ENCODE measurements at regions not wholly inside any gene's neighbourhood (a gene's known extent, or its start where the extent isn't known, plus 50 kb on each side); places are given as distances from the start of the nearest gene placed in this dataset.

DNA sequence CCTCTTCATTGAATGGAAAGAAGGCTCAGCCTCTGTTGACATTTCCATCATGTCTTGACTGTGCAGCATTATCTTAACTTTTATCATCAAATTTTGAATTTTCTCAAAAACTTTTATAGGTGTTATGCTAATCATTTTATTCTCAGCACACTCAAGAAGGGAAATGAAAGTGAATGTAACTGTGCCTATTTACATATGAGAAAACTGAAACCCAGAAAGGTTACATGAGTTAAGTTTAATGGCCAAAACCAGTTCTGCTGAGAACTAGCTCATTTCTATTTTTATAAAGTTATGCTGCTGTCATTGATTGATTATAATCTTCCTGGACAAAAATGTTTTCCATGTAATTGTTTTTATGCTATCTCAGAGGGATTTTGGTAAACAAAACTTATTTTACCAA, 618.8 kb upstream of the NRXN1 start:
- no peak for DNase-seq (ENCODE audit: low spot score)

DNA sequence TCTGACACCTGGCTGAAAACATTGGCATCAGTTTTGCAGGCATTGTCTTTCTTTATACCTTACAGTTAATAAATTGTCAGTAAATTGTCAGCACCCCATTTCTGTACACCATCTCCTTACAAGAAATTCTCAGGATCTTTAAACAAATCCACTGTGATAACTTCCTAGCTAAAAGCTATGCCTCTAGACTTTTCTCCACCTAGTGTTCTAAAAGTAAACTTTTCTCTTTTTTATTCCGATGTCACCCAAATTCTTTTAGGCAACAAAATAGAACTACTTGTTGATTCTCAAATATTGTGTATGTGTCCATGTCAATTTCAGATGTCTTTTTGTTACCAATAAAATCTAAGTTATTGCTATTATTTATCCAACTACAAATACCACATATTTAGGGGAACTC, 617.4 kb upstream of the NRXN1 start:
- DNase-seq (ENCODE audit: low spot score), result no peak

DNA sequence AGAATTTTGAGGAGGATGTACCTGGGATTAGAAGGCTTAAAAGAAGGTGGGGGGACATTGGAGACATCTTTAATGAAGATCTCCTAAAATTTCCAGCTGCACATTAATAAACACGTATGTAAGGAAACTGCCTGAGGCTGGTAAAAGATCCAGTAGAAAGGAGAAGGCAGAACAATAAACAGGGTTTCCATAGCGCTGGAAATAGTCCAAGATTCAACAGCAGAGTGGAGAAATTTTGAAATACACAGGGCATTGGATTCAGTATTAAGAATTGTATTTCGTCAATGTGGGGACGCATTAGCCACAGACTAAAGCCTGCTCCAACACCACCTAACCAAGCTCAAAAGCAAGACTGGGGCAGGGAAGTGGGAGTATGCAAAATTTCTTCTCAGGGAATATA, 606.9 kb upstream of the NRXN1 start:
- no peak for DNase-seq (ENCODE audit: low spot score)

DNA sequence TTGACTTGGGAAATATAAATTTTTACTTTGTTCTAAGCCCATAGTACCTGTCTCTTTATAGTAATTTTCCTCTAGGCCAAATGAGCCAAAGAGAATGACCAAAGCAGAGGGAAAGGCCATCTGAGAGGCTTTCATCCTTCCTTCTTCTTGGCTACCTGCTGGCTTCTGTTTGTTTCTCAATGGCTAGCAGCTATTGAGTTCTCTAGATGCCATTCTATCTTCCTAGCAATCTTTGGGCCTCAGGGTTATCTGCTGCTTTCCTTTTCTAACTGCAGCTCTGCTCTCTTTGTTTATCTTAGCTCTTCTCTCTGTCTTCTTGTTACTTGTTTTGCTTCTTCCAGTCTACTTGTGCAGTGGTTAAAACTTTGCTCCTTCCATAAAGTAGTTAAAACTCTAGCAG, 601.1 kb upstream of the NRXN1 start:
- DNase-seq (ENCODE audit: low spot score), result no peak

DNA sequence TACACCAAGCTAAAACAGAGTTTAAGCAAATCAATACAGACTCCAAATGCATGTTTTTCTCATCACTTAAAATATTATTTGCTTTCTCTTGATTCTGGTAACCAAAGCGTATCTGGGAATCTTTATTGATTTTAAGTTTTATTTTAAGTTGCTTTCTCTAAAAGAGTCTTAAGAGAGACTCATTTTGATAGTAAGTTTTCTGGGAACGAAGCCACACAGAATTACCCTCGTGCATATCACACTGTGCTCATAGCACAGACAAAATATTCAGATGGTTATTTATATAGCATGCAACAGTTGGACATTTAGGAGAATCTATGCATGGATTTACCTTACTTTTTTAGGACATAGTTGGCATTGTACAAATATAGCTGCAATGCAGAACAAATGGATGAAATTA, 597.5 kb upstream of the NRXN1 start:
- no peak for DNase-seq (ENCODE audit: low spot score)

DNA sequence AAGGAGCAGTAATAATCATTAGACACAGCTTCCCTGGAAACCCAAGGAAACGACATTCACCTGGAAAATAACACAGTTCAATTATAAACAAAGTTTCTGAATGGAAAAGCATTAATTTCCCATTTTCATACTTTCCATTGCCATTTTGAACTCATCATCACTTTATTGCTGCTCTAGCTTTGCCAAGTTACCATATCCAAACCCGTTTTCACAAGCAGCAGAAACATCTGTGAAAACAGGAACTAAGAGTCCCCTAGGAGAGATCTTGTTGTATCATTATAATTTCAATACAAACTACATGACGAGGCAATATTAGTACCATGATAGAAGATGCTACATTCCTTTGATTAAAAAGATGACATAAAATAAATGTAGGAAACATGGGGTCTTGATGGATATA, 597.0 kb upstream of the NRXN1 start:
- DNase-seq (ENCODE audit: low spot score), result no peak

DNA sequence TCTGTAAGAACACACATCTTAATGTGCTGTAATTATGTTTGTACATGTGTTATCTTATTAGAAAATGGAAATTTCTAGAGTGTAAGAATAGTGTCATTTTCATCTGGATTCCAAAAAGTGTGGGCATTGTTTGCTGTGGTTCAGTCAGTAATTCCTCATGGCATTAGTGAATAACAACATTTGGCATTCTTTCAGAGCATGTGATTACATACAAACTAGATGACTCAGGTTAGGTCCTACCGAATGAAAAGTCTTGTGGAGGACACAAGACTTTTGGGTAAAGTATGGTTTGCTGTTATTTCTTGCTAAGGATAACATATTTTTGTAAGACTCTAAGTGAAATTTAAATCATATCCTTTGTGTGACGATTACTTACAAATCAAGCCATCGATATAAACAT, 593.1 kb upstream of the NRXN1 start:
- DNase-seq (ENCODE audit: low spot score), result no peak

DNA sequence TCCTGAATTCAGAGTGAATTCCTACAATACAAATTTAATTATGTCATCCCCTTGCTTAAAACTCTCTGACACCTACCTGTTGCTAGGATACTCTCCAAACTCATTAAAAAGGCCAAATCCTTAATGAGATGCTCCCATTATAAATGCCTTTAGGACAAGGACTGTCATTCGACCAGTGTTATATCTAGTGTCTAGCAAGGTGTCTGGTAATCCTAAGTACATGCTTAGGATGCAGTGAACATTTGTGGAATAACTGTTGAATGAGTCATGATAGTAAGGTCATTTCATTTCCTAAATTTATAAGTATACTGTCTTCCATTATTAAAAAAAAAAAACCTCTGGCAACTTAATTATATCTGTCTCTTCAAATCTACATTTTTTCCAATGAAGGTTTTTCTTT, 588.9 kb upstream of the NRXN1 start:
- DNase-seq (ENCODE audit: low spot score), result no peak

DNA sequence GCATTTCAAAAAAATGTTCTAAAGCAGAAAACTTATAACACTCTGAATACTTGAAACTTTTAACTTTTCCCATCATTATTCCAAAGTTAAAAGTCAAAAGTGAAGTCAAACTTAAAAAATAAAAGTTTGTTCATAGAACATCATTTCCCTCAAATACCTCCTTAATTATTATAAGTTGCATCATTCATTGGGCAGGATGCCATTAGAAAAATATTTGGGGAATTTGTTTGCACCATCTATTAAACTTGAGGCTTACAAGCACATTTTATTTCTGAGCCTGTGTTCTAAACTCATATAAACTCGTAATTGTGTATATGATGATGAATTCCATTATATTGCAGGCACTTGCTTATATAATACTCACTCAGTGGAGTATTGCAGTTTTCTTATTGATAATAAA, 588.0 kb upstream of the NRXN1 start:
- DNase-seq (ENCODE audit: low spot score), result no peak

DNA sequence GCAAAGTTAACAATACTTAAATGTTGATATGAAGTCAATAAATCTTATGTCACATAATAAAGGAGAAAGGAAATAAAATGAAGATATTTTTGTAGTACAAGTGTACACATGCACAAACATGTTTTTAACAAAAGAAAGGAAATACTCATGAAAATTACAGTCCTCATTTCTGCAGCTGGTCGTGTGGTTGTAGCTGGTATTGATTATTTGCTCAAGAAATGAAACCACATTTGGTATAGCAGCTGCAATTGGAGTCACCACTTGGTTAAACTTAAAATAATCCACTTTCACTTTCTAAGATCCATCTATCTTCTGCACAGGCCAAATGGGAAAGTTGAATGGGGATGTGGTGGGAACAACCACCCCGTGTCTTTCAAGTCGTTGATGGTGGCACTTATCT, 580.5 kb upstream of the NRXN1 start:
- no peak for DNase-seq (ENCODE audit: low spot score)

DNA sequence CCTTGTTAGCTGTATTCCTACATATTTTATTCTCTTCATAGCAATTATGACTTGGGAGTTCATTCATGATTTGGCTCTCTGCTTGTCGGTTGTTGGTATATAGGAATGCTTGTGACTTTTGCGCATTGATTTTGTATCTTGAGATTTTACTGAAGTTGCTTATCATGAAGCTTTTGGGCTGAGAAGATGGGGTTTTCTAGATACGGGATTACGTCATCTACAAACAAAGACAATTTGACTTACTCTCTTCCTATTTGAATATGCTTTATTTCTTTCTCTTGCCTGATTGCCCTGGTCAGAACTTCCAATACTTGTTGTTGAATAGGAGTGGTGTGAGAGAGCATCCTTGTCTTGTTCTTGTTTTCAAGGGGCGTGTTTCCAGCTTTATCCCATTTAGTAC, 569.8 kb upstream of the NRXN1 start:
- no peak for DNase-seq (ENCODE audit: low spot score)

DNA sequence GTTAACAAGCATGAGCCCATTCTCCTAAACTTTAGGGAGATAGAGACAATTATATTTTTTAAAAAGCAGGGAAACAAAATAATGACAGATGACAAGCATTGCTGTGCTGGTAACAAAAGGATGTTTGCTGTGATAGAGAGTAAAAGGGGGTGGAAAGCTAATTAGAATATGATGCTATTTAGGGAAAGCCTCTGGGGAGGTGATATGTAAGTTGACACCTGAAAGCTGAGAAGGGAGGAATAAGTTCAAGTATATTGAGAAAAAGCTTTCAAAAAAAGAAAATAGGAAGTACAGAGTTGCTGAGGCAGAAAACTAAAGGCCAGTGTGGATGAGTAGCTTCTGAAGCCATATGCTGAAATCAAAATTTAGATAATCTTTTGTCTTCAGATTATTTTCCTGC, 565.2 kb upstream of the NRXN1 start:
- no peak for DNase-seq (ENCODE audit: low spot score)

DNA sequence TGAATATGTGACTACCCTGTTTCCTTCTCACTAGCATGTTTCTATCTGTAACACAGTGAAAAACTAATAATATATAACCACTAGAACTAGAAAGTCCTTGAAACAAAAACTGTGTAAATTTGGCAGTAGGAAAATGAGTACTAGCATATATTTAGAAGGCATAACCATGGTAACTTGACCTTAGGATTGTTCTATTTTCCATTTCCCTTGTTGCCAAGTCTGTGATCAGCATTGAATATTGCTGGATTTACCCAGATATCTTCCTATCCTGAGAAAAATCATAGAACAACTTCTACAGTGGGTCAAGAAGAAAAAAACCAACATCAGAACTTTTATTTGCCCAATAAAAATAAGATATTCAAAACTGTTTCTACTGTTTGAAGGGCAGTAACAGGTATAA, 563.9 kb upstream of the NRXN1 start:
- no peak for DNase-seq (ENCODE audit: low spot score)

DNA sequence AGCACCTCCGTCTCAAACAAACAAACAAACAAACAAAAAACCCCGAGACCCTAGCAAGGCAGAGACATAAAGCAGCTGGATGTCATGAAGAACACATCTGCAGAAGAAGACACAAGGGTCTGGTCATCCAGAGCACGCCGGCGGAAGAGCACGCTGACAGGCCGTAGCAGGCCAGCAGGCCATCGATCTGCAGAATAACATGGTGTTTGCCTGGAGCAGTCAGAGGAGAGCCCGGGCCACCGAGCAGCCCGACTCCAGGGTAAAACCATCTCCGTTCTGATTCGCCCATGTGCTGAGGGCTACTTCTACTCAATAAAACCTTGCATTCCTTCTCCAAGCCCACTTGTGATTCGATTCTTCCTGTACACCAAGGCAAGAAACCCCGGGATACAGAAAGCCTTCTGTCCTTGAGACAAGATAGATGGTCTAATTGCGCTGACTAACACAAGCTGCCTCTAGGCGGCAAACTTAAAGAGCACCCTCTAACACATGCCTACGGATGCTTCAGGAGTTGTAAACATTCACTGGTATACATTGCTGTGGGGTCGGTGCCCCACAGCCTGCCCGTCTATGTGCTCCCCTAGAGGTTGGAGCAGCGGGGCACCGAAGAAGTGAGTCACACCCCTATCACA, 549.8 kb upstream of the NRXN1 start:
- DNase-seq (ENCODE audit: low spot score), result no peak

DNA sequence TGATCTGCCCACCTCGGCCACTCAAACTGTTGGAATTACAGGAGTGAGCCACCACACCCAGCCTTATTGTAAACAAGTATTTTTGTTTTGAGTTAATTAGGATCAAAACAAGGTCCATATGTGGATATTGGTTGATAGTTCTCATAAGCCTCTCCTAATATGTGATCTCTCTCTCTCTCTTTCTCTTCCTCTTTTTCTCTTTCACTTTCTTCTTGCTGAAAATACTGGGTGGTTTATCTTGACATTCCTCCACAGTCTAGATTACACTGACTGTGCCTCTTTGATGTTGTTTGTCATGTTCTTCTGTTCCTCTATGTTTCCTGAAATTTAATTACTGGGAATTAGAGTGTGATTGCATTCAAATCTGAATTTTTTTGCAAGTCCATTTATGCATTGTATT, 547.5 kb upstream of the NRXN1 start:
- no peak for DNase-seq (ENCODE audit: low spot score)

DNA sequence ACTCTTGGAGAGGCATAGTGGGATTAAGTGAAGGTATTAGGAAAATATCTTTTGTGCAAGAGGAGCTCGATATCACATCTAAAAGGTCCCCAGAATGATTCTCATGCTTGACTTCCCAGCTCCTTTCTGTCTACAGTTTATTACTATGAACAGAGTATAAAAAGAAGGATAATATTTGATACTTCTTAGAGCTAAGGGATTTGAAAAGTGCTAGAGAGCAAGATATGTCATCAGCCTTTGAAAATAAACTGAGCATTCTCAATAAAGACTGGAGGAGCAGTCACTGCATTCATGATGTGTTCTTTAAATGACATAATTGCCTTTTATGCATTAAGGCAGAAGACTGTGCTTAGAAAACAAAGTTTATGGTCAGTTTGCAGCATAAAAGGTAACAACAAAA, 543.2 kb upstream of the NRXN1 start:
- no peak for DNase-seq (ENCODE audit: low spot score)

DNA sequence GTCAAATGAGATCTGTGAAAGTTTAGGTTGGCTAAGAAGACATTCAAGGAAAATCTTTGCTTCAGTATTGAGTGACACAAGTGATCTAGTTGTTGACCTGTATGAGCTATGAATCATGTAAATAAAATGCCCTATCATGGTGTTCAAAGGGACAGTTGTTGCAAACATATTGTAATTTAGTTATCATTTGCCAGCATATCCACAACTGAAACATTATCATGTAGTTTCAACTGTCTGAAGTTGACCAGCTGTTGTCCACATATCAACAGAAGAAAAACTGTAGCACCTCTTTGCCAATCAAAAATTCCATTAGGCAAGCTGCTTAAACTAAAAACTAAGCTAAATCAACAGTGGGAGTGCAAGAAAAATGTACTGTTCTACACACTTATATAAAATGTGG, 527.1 kb upstream of the NRXN1 start:
- no peak for DNase-seq (ENCODE audit: low spot score)

DNA sequence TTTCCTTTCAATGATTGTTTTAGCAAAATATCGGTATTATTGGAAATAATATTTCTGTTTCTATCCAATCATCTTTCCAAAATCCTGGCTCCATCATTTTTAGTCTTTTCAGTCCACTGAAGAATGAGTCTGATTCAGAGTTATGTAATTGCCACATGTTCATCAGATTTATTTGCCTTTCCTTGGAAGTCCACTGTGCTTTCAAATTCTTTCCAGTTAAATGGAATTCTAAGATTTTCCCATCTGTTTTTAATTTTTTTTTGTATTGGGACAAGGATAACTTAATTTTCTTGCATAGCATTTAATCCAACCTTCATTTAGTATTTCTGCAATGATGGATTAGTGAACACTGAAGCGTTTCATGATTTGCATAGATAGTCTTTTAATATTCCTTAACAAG, 521.5 kb upstream of the NRXN1 start:
- DNase-seq (ENCODE audit: low spot score), result no peak

DNA sequence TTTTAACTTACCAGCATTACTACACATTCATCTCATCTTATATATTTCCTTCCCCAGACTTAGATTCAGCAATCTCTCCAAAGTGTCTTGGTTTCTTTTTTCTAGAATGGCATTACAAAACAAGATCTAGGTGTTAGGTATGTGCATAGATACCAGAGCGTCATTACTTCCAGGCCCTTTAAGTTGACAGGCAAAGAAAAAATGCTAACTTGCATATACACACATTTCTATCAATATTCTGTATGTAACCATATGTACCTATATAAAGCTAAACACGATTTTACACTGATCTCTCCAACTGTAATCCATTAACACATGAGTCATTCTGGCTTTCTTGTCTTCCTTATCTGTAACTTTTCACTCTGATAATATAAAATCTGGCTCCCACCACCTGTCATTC, 503.8 kb upstream of the NRXN1 start:
- no peak for DNase-seq (ENCODE audit: low spot score)

DNA sequence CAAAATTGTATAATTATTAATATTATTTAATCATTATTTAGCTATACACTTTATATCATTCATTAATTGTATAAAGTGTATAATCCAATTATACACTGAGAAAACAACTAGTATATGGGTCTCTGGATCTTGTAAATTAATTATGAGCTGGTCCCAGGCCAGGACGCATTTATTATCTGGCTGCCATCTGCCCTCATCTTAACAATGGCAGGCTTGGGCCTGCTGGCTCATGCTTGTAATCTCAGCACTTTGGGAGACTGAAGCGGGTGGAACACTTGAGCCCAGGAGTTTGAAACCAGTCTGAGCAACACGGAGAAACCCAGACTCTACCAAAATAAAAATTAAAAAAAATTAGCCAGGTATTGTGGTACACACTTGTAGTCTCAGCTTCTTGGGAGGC, 502.2 kb upstream of the NRXN1 start:
- DNase-seq (ENCODE audit: low spot score), result no peak

DNA sequence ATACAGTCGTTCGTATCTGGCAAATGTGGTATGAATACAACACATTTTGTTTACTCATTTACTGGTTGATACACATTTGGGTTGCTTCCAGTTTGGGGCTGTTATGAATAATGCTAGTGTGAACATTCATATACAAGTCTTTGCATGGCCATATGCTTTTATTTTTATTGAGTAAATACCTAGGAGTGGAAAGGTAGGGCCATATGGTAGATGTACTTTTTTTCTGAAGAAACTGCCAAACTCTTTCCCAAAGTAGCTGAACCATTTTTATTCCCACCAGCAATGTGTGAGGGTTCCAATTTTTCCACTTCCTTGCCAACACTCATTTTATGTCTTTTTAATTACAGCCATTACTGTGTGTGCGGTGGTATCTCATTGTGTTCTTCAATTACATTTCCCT, 496.2 kb upstream of the NRXN1 start:
- DNase-seq (ENCODE audit: low spot score), result no peak

DNA sequence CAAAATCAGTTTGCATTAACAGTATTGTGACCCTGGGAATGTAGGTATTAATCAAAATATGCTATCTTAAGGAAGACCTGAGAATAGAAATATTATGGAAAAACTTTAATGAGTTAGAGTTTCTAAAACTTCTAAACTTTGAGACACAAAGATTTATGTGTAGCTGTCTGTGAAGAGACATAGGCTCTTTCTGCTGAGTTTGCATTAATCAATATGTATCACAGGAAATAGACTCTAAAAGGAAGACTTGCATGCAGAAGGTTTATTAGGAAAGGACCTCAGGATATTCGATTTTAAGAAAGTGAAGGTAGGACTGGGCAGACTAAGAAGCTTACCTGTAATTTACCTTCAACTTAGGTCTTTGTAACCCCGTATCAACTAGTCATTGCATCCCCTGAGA, 494.8 kb upstream of the NRXN1 start:
- no peak for DNase-seq (ENCODE audit: low spot score)

DNA sequence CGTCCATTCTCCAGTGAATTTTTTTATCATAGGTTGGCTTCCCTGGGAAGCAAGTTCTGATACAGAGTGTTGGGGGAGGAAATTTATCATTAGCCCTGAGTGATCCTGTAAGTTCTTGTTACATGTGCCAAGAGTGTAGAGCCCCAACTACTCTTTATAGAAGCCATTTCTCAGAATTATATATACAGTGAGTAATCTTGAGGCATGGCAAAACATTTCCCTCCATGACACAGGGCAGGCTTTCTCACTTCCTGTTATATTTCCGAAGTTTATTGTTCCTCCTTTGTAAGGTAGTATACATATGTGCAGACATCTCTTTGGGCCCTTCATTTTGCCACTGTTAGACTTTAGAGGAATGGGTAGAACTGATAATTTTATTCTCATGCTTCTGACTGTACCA, 484.7 kb upstream of the NRXN1 start:
- no peak for DNase-seq (ENCODE audit: low spot score)

DNA sequence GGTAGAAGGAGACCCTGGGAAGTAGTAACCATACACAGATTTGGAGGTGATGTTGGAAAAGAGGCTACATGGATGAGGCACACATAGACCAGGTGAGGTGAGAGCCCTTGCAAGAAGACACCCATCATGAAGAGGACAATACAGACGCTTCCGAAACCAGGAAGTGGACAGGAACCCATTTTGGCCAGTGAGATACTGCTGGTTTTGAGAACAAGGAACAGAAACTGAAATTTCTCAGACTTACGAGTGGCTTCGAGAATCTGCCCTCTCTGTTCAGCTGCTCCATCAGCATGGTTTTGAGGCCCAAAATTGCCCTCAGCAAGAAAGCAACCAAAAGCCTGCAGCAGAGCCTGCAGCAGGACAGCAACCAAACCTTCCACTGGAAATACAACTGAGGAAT, 479.1 kb upstream of the NRXN1 start:
- DNase-seq (ENCODE audit: low spot score), result no peak

DNA sequence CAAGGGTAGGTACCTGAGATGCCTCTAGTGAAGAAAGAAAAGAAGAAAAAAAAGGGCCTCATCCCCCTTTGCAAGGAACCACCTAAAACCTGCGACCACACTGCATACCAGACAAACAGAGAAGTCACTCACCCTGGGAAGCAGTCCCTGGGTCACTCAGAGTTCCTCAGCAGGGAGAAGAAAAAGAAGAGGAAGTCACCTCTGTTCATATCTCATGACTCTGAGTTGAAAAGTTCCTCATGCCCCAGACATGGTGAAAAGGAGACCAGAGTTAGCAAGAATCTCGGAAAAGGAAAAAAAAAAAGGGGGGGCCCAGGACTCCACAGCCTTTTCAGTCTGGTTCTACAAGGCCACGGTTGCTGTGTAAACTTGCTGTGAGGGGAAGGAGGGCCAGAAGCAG, 478.4 kb upstream of the NRXN1 start:
- no peak for DNase-seq (ENCODE audit: low spot score)
